HG03135 (cell line): ENCODE measurements at regions not wholly inside any gene's neighbourhood (a gene's known extent, or its start where the extent isn't known, plus 50 kb on each side); places are given as distances from the start of the nearest gene placed in this dataset.

Source experiments
- ATAC-seq: cut with Tn5 transposase; IDR thresholded peaks from one replicate; pipeline ENCODE4 v1.9.1; 2021; ENCODE audit warnings: mild to moderate bottlenecking, moderate library complexity; ENCODE audit not compliant: unreplicated experiment

DNA sequence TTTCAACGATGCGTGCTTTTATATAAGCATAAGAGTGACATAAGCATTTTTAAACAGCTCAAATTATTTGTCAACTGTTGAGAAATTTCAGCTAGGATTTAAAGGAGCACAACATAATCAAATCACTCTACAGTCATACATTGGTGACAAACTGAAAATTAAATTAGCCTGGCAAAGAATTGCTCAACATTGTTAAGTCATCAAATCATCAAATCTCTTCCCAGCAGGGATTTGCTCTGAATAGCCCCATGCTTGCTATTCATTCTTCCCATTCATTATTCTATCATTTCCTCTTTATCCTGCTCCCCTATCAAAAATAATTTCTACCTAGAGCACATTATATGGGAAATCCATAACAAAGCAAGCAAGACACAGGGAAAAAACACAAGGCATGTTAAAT lies 198.7 kb upstream of the LUZP2 start:
- no peak for ATAC-seq

DNA sequence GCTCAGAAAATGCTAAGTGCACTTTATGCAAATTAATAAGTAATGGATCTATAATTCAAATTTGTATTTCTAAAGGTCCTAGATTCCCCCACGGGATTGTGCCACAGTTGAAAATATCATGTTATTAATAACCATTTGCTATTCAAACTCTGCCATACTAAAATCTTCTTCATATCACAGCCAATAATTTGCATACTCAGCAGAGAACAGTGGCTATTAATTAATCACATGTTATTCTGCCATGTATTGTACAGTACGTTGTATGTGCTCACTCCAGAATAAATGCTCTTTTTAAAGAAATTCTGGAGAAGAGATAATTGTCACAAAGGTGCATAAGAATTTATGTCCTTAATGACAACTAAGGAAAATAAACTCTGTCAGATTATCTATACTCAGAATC lies 184.9 kb upstream of the LUZP2 start:
- no peak for ATAC-seq

DNA sequence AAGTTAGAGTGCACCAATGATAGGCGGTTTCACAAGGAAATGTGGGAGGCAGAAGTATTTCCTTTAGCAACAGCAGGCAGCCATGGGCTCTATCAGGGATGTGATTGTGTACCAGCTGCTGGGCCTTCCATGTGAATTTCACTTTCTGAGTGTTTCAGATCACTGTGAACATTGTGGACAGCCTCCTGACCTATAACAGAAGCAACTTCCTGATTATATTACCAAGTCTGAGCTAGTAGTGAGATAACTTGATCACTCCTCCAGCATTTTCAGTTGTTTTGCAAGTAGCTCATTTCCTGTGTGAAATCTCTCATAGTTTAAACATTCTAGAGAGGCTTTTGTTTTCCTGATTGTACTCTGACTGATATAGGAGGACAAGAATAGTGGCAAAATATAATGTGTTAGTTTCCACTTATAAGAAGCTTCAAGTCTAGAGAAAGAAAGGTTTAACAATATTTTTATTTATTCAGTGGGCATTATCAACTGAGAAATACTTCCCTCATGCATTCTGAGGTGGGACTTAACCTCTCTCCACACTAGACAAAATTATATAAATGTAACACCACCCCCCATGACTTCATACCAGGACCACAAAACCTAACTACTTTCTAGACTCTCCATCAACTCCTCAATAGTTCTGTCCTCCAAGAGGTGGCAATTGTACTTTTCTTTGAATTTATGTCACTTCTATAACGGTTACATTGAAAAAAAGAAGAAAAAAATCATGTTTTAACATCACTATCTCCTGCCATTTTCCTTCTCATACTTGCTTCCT lies 184.2 kb upstream of the LUZP2 start:
- no peak for ATAC-seq

DNA sequence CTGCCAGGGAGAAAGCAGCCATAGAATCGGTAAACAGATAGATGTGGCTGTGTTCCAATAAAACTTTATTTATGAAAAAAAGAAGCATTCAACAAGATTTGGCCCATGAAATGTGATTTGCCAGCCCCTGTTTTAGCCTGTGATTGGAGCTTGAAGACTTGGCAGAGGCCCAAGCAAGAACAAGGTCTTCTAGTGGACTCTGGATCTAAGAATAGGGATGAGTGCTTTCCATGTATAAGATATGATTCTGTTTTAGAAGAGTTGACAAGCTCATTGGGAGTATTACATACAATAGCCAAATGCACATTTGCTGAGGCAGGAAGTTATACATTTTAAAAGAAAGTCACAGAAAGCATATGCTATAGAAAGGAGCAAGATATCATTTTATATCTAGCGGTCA lies 175.6 kb upstream of the LUZP2 start:
- no peak for ATAC-seq

DNA sequence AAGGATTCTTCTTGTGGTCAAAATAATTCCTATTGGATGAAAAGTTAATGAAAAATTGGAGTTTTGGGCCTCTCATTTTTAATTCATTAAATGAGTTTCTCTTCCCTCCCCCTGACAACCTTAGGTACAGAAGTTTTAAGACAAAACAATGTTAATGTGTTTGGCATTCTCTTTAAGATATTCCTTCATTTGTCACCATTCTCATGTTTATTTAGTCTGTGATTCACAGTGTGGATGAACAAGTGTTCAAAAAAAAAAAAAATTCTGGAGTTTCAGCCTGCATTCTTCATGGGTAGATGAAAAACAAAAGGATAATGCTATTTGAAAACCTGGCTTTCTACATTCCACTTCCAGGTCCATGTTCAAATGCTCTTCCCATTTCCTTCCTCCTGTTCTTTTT lies 172.6 kb upstream of the LUZP2 start:
- no peak for ATAC-seq

DNA sequence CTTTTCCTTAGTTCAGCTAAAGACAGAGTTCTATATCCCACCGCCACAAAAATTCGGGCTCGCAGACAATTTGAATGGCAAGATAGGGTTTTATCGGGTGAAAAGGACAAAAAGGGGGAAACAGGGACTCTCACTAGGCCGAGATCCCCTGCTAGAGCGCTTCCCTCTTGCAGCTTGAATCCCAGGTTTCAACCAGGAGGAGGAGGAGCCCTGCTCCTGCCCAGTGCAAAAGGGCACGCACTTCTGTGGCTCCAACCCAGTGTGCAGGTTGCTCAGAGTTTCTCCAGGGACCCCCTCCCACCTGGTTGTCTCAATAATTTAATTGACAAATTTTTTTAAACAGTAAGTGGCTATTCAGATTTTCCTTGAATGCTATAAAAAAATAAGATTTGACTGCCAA lies 152.6 kb upstream of the LUZP2 start:
- no peak for ATAC-seq

DNA sequence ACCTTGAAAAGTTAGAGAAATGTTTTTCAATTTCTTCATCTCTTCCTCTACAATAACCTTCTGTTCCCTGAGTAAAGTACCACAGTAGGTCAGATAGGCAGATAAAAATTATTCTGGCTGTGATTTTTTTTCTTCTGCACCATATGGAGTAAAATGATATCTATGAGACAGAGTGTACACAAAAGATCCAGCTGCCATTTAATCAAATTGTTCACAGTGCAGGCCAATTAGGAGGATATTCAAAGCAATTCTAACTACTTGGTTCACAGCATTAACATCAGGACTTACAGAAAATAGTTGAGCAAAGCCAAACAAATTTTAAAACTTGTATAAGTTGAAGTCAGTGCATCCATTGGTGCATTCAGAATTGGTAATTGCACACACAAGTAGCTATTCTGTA lies 147.9 kb upstream of the LUZP2 start:
- ATAC-seq = no peak

DNA sequence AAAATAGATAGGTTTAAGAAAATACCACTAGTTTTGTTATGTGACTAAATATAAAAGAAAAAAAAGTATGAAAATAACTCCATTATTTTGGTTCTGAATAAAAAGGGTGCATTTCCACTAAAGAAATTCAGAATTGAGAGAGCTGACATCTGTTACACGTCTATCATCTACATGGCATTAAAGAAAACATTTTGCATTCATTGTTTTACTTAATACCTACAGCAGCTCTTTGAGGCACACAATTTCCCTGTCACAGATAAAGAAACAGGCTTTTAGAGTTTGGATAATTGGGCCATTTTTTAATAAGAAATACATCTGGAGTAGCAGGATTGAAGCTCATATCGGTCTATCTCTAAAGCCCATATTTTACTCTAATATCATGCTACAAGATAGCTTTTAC lies 145.7 kb upstream of the LUZP2 start:
- no peak for ATAC-seq

DNA sequence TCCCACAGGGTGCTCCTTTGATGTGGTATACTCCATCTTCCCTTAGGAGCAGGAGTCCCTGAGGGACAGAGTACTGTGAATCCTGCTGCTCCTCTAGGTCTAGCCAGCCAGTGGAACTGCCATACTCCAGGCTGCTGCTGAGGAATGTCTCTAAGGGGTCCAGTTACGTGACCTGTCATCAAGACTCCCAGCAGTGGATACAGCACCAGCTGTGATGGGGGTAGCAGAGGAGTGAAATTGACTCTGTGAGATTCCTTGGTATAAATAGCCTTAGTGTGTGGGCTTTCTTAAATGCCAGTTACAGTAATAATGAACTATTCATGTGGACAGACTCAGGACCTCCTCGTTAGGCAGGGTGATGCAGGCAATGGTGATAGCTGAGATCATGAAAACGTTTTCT lies 140.4 kb upstream of the LUZP2 start:
- ATAC-seq = no peak

DNA sequence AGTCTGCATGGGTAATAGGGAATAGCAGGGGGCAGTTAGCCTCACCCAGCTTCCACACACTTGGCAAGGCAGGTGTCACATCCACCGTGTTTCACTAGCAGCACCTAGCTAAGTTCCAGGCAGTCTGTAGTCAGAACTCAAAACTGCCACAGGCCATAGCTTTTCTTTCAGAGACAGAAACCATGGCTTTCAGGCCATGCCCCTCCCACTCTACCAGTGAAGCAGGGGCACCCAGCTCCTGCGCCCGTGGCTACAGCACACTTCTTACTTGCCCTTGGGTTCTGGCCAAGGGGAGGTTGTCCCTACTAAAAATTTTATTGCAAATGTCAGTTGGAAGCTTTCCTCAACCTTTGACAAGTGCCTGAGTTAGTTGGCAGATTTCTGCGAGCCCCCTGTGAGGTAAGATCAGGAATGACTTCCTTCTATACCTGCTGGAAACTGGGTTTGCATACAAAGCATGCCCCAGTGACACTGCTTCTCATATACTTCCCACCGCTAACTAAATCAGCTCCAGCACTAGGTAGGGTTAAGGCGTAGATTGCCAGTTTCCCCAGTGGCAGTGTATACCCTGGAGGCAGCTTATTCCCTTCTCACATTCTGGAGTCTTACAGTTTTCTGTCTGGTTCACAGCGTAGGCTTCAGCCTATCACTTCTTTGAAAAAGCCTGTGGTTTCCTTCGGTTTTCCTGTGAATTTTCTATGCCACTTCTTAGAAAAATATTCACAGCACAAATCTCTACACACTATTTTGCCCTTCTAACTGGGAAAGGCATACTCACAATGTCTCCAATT lies 139.0 kb upstream of the LUZP2 start:
- ATAC-seq = no peak

DNA sequence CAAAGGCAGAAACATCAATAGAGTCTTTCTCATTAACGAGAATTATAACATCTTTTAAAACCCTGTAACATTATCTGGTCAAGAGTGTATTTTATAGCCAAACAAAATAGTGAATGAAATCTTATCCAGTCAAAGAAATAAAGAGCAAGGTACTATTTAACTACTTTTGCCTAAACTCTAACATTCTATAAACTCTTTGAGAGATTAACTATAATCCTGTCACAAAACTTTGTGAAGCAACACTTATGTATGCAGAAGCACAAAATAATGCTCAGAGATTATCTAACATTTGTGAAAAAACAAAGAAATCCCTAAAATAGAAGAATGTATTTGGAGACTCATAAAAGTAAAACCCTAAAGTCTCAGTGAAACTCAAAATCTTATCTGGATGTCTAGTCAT lies 124.4 kb upstream of the LUZP2 start:
- no peak for ATAC-seq

DNA sequence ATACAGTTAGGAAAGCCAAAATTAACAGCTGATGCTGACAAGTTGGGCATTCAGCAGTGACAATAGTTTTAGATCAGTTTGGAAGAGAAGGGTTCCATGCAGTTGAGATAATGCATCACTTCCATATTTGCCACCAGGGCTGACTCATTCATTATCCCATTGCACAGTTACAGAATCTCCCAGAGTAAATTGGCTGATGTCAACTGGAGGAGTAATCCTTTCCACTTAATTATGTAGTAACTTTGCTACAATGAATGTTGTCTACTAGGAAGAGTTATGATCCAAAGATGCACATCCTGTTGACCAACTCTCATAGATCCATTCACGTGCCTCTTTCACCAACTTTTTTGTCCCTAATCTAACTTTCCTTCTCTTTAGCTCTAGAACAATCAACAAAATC lies 123.3 kb upstream of the LUZP2 start:
- ATAC-seq = no peak

DNA sequence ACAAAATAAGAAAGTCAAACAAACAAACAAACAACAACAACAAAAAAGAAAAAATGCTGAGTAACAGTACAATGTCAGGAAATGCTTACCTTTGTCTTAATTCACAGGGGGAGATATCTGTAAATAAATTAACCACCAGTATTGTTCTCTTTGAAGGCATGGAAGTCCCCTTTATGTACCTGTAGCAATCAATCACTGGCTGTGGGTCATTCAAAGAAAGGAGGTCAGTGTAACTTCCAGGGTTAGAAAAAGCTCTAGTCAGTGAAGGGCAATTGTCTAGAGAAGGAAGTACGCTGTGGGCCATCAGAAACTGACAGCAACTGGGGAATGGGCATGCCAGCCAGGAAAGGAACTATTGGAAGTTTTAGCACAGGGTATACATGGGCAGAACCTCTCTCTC lies 121.5 kb upstream of the LUZP2 start:
- ATAC-seq = no peak

DNA sequence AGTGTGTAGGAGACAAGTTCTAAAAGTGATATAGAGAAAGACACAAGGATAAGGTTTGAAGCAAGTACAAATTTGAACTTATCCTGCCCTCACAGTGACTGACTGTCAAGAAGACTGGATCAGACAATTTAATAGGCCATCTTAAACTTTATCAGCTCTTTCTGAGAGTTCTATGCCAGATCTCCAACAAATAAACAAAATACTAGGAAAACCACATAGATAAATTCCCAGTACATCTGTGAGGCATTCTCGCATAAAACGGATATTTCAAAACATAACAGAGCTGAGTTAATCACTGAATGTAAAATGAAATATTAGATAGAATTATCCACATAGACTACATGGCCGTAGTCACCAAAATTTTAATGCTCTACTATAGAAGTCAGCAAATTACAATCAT lies 120.9 kb upstream of the LUZP2 start:
- no peak for ATAC-seq

DNA sequence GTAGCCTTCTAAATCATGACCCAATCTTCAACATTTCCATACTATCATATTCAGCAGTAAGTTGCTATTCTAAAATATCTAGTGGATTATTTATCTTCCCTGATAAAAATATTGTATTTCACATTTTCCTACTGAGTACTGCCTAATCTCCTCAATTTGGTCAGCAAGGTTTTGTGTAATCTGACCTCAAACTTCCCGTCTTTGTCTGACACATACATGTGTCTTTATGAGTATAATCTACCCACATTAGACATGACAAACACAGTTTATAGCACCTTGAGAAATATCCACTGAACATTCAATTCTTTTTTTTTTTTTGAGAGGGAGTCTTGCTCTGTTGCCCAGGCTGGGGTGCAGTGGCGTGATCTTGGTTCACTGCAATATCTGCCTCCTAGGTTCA lies 113.7 kb upstream of the LUZP2 start:
- ATAC-seq = no peak

DNA sequence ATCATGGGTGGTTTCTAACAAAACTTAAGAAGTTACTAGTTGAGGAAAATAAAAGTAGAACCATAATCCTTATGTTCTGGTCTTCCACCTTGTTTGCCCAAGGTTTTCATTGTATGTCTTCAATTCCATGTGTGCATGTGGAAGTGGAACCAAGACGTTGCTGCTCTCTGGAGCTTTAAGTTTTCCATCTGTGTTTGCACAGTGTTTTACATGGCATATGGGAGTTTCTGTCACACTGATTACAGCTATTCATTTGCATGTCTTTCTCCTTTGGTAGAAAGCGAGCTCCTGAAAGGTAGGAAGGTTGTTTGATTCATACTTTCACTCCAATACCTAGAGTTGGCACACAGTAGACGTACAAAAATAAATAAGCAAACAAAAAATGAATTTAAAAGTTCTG lies 112.6 kb upstream of the LUZP2 start:
- ATAC-seq = no peak

DNA sequence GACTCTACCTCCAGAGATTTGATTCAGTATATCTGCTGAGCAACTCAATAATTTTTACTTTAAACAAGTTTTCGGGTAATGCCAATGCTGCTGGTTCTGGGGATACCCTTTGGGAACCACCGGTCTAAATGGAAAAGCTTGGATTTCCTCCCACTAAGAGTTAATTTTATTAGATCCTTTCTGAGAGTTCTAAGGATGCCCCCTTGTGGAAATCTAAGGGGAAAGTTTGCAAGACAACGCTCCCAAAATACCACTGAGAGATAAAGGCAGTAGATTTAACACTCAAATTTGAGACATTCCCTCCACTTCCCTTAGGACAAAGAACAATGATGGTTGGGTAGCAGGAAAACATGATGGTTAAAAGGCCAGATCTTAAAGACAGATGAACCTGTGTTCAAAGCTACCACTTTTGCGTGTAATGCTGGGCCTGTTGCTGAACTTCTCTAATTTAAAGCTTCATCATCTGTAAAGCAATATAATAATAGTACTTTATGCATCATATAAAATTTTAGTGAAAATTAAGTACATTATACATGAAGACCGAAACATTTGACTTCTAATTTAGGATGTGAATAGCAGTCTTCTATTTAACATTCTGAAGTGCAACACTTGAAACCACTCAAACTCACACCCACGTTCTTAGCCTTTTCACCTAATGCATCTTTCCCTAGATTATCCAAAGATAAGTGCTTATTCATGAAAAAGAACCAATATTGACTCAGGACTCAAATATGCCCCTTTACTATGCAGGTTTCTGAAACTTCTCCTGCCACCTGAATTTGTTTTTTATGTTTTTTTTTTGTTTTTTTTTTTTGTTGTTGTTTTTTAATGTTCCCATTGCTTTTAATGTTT lies 110.1 kb upstream of the LUZP2 start:
- ATAC-seq = no peak

DNA sequence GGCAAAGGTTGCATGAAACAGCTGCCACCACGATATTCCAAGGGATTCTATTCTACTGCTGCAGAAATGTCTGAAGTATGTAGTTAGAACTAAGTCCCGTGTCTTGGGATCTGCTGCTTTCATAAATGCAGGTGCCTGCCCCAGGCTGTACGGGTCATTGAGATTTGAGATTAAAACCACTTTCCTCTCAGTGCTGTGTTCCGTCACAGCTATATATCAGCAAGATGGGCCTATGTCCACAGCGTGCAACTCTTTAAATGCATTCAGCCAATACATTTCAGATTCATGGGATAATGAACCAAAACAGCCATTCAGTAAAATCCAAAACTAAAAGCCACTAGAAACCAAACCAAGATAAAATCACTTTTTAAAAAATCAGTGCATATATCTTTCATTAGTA lies 107.3 kb upstream of the LUZP2 start:
- no peak for ATAC-seq

DNA sequence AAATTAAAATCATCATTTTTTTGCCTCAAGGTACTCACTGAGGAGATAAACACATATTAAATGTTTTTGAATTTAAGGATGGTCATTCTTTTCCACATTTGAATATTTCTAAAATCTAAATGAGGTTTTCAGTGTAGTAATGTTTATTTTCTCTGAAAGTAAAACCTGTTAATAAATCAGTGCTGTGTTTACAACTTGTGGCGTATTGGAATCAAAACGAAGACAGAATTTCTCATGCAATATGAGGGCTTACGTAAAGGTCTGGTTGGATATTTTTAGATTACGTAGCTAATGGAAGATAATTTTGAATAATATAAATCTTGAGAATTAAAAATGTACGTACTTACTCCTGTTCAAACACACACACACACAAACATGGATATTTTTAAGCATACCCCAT lies 106.8 kb upstream of the LUZP2 start:
- ATAC-seq = no peak

DNA sequence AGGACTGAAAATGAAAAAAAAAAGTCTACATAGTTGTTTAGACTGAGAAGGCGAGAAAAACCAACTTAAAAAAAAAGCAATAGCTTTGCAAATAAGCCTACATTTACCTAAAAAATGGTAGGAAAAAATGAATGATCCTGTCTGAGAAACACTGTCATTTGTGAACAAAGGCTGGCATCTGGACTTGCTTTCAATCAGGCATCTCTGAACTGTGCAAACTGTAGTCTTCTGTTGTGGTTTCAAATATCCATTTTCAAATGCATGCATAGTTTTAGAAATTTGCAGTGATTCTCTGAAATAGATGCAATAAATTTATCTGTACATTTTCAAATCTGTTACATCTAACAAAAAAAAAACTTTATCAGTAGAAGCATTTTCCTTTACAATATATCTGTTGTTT lies 106.1 kb upstream of the LUZP2 start:
- no peak for ATAC-seq

DNA sequence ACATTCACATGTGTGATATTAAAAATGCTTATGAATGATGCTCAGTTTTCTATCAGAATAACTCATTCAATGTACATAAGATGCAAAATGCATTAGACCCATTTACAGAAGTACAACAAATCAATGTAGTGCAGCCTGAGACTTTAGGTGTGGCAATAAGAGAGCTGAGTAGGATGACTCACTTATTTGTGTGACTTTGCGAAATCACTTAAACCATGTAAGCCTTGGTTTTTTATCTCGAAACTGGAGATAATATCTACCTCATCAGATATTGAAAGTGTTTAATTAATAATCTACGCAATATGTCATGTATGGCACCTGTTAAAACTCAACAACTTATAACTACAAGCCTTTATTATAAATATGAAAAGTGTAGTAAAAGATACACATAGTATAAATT lies 105.7 kb upstream of the LUZP2 start:
- no peak for ATAC-seq
